ENCODE measurements at regions not wholly inside any gene's neighbourhood (a gene's known extent, or its start where the extent isn't known, plus 50 kb on each side); places are given as distances from the start of the nearest gene placed in this dataset.

DNA sequence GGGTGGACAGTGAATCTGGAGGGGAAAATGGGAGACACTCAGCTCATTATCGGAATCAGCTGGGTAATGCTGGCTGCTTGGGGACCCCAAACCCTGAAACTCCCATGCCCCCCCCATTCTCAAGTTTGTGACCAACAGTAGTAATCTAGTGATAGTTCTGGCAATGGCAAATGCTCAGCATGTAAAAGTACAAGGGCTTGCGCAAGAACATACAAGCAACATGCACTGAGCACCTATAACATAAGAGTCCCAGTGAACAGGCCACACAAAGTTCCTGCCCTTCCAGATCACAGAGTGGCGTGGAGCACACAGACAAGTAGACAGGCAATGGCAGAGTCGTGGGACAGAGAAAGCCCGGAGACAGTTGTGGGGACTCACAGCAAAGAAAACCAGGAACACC lies 407.9 kb downstream of the MED13L start:
- TF ChIP-seq, protein P1, sequence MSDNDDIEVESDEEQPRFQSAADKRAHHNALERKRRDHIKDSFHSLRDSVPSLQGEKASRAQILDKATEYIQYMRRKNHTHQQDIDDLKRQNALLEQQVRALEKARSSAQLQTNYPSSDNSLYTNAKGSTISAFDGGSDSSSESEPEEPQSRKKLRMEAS (IDR thresholded peaks at IDR 0.05; ENCODE audit: insufficient read depth, insufficient read length) = no peak
- TF ChIP-seq POLR2A (IDR thresholded peaks at IDR 0.05; ENCODE audit: low read depth, low read length) (no peak), POLR2AphosphoS5 (IDR thresholded peaks at IDR 0.05; ENCODE audit: insufficient read depth, low read depth, low read length) (no peak), JUN (IDR thresholded peaks at IDR 0.05; ENCODE audit: borderline replicate concordance, insufficient read depth, insufficient read length, low read depth) (no peak), GATA2 (IDR thresholded peaks at IDR 0.05; ENCODE audit: insufficient read depth, insufficient read length, low read depth, low read length) (no peak), MYC (IDR thresholded peaks at IDR 0.05; ENCODE audit: low read depth, low read length) (no peak), EZH2 (IDR thresholded peaks at IDR 0.05; ENCODE audit: borderline replicate concordance, low read depth, low read length, severe bottlenecking) (no peak), FOS (IDR thresholded peaks at IDR 0.05; ENCODE audit: borderline replicate concordance, insufficient read depth, low read length) (no peak)
- TF ChIP-seq, protein P2, sequence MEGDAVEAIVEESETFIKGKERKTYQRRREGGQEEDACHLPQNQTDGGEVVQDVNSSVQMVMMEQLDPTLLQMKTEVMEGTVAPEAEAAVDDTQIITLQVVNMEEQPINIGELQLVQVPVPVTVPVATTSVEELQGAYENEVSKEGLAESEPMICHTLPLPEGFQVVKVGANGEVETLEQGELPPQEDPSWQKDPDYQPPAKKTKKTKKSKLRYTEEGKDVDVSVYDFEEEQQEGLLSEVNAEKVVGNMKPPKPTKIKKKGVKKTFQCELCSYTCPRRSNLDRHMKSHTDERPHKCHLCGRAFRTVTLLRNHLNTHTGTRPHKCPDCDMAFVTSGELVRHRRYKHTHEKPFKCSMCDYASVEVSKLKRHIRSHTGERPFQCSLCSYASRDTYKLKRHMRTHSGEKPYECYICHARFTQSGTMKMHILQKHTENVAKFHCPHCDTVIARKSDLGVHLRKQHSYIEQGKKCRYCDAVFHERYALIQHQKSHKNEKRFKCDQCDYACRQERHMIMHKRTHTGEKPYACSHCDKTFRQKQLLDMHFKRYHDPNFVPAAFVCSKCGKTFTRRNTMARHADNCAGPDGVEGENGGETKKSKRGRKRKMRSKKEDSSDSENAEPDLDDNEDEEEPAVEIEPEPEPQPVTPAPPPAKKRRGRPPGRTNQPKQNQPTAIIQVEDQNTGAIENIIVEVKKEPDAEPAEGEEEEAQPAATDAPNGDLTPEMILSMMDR (IDR thresholded peaks at IDR 0.05; ENCODE audit: extremely low read depth in 1 of 2, insufficient read depth in 1 of 2, low read depth in 1 of 2, low read length in 2 of 2) = no peak
- ChIA-PET CTCF (no interaction called here), POLR2A (no interaction called here)
- Histone ChIP-seq H2AFZ (ENCODE audit: low read depth, low read length) (no peak overlapping the region), H3K79me2 (ENCODE audit: control insufficient read depth, insufficient read depth, low read length) (no peaks in the 10 kb centered on the region), H3K9me3 (replicated peaks; ENCODE audit: control insufficient read depth, insufficient read depth, low read length) (no peaks in the 10 kb centered on the region), H3K4me2 (ENCODE audit: insufficient read depth, low read length) (no peak overlapping the region), H3K27me3 (ENCODE audit: control insufficient read depth in 2 of 2, insufficient read depth in 2 of 2, low read length in 2 of 2) (no peaks in the 10 kb centered on the region), H3K27ac (ENCODE audit: insufficient read depth, low read depth, low read length) (no peak overlapping the region), H3K4me3 (replicated peaks in 1 of 3; ENCODE audit: insufficient read depth in 1 of 3, low read depth in 1 of 3, low read length in 3 of 3) (no peak overlapping the region), H3K36me3 (ENCODE audit: control insufficient read depth in 2 of 2, extremely low read depth in 1 of 2, insufficient read depth in 2 of 2, low read length in 2 of 2) (no peaks in the 10 kb centered on the region), H3K9ac (replicated peaks; ENCODE audit: extremely low read depth, insufficient read depth, low read length) (no peak overlapping the region), H3K9me1 (replicated peaks; ENCODE audit: control insufficient read depth, extremely low read depth, insufficient read depth, low read length) (no peaks in the 10 kb centered on the region), H4K20me1 (replicated peaks; ENCODE audit: control insufficient read depth, extremely low read depth, insufficient read depth, low read length) (no peaks in the 10 kb centered on the region), H3K4me1 (ENCODE audit: control insufficient read depth, extremely low read depth, insufficient read depth, low read length) (no peaks in the 10 kb centered on the region)
- dilution Hi-C loops (cut with MboI; ENCODE audit: extremely low pct_ligation_motif_present, low sequenced_read_pairs) (no loop called here), intact Hi-C loops (cut with micrococcal nuclease) (loop anchor here (5.0 kb wide), 1 partner anchor 1207 kb away; no protein-coding TSS in a partner anchor)
- no TSS peak for BruUV-seq (replicated peaks)
- DNase-seq (ENCODE audit: low read depth, low spot score) (no peak), FAIRE-seq (no peak)

Measured in endothelial cell of umbilical vein (primary cell).